ENCODE measurements at regions not wholly inside any gene's neighbourhood (a gene's known extent, or its start where the extent isn't known, plus 50 kb on each side); places are given as distances from the start of the nearest gene placed in this dataset.

- H3K9me3 ChIP-seq = no peaks in the 10 kb centered on the region
- TF ChIP-seq CTCF (IDR thresholded peaks at IDR 0.05) = no peak
- DNase-seq = no peak
- H3K36me3 ChIP-seq (ENCODE audit: insufficient read depth in 1 of 2, low read depth in 1 of 2) = no peaks in the 10 kb centered on the region
- H3K27me3 ChIP-seq (ENCODE audit: insufficient read depth in 3 of 3, low read length in 2 of 3) = no peaks in the 10 kb centered on the region
- intact Hi-C loops (cut with DNase I) = no loop called here
- no peak overlapping the region for H3K4me3 ChIP-seq
- no peaks in the 10 kb centered on the region for H3K4me1 ChIP-seq
- 45 to 64% (median 46%) methylated on average over 2 of the region's 2 CpGs for WGBS, 3 donors
- ATAC-seq = no peak
- no peak overlapping the region for H3K27ac ChIP-seq
These were observed 339.7 kb upstream of the PROX1 start for GRCh38 chr1:213647864-213648650.

GRCh38 chr1:213649373-213649772, 338.4 kb upstream of the PROX1 start:
- Histone ChIP-seq H3K9me3 (no peaks in the 10 kb centered on the region), H3K4me3 (no peak overlapping the region), H3K27me3 (ENCODE audit: insufficient read depth in 3 of 3, low read length in 2 of 3) (no peaks in the 10 kb centered on the region), H3K4me1 (no peaks in the 10 kb centered on the region), H3K36me3 (ENCODE audit: insufficient read depth in 1 of 2, low read depth in 1 of 2) (no peaks in the 10 kb centered on the region), H3K27ac (no peak overlapping the region)
- no peak for ATAC-seq
- WGBS, 3 donors = 87 to 88% (median 87%) methylated on average over 10 of the region's 10 CpGs
- DNase-seq = no peak
- TF ChIP-seq CTCF (IDR thresholded peaks at IDR 0.05) = no peak
- intact Hi-C loops (cut with DNase I) = no loop called here

- intact Hi-C loops (cut with DNase I) = no loop called here
- no peaks in the 10 kb centered on the region for H3K36me3 ChIP-seq (ENCODE audit: insufficient read depth in 1 of 2, low read depth in 1 of 2)
- H3K27me3 ChIP-seq (ENCODE audit: insufficient read depth in 3 of 3, low read length in 2 of 3) = no peaks in the 10 kb centered on the region
- no peaks in the 10 kb centered on the region for H3K9me3 ChIP-seq
- no peaks in the 10 kb centered on the region for H3K4me1 ChIP-seq
- ATAC-seq (no peak), DNase-seq (no peak)
- no peak overlapping the region for H3K4me3 ChIP-seq
- H3K27ac ChIP-seq = no peak overlapping the region
- WGBS, 3 donors = 79 to 88% (median 85%) methylated on average over 2 of the region's 2 CpGs
- TF ChIP-seq CTCF (IDR thresholded peaks at IDR 0.05) = no peak
These were observed 337.2 kb upstream of the PROX1 start for GRCh38 chr1:213650603-213651002.

GRCh38 chr1:213651077-213651476, 336.7 kb upstream of the PROX1 start:
- no peaks in the 10 kb centered on the region for H3K36me3 ChIP-seq (ENCODE audit: insufficient read depth in 1 of 2, low read depth in 1 of 2)
- H3K4me3 ChIP-seq = no peak overlapping the region
- no peak for TF ChIP-seq CTCF (IDR thresholded peaks at IDR 0.05)
- H3K27ac ChIP-seq = no peak overlapping the region
- no peaks in the 10 kb centered on the region for H3K9me3 ChIP-seq
- intact Hi-C loops (cut with DNase I) = no loop called here
- 71 to 84% (median 76%) methylated on average over 4 of the region's 4 CpGs for WGBS, 3 donors
- no peaks in the 10 kb centered on the region for H3K27me3 ChIP-seq (ENCODE audit: insufficient read depth in 3 of 3, low read length in 2 of 3)
- ATAC-seq (no peak), DNase-seq (no peak)
- no peaks in the 10 kb centered on the region for H3K4me1 ChIP-seq

GRCh38 chr1:213652109-213652508, 335.7 kb upstream of the PROX1 start:
- TF ChIP-seq CTCF (IDR thresholded peaks at IDR 0.05) = no peak
- Histone ChIP-seq H3K27ac (no peak overlapping the region), H3K4me3 (no peak overlapping the region), H3K36me3 (ENCODE audit: insufficient read depth in 1 of 2, low read depth in 1 of 2) (no peaks in the 10 kb centered on the region), H3K4me1 (no peaks in the 10 kb centered on the region), H3K9me3 (no peaks in the 10 kb centered on the region), H3K27me3 (ENCODE audit: insufficient read depth in 3 of 3, low read length in 2 of 3) (no peaks in the 10 kb centered on the region)
- intact Hi-C loops (cut with DNase I) = no loop called here
- WGBS, 3 donors = 91 to 95% (median 93%) methylated on average over 4 of the region's 4 CpGs
- ATAC-seq (no peak), DNase-seq (no peak)

Data from psoas muscle (tissue), 7 donors.